GM21619 (cell line): ENCODE measurements at regions not wholly inside any gene's neighbourhood (a gene's known extent, or its start where the extent isn't known, plus 50 kb on each side); places are given as distances from the start of the nearest gene placed in this dataset.

ENCODE experiments used
- ATAC-seq: cut with Tn5 transposase; IDR thresholded peaks from one replicate; pipeline ENCODE4 v1.9.1; 2021; ENCODE audit not compliant: unreplicated experiment

- no peak for ATAC-seq
Measured at GRCh38 chr2:193966590-193966989, 1690.4 kb upstream of the SLC39A10 start.

GRCh38 chr2:193965263-193965662 lies 1691.8 kb upstream of the SLC39A10 start:
- no peak for ATAC-seq

GRCh38 chr2:193963472-193964119 lies 1693.4 kb upstream of the SLC39A10 start:
- ATAC-seq, result peak; percentile 56

- ATAC-seq, result no peak
Measured at GRCh38 chr2:193946806-193947205, 1710.2 kb upstream of the SLC39A10 start.

GRCh38 chr2:193943406-193943960 lies 1713.5 kb upstream of the SLC39A10 start:
- ATAC-seq, result no peak

- no peak for ATAC-seq
Measured at GRCh38 chr2:193935114-193935513, 1721.9 kb upstream of the SLC39A10 start.

- no peak for ATAC-seq
Measured at GRCh38 chr2:193929131-193929530, 1727.9 kb upstream of the SLC39A10 start.

- no peak for ATAC-seq
Measured at GRCh38 chr2:193907561-193907960, 1712.8 kb upstream of the TMEFF2 start.

- no peak for ATAC-seq
Measured at GRCh38 chr2:193900292-193900691, 1705.6 kb upstream of the TMEFF2 start.

GRCh38 chr2:193895226-193895625 lies 1700.5 kb upstream of the TMEFF2 start:
- no peak for ATAC-seq

GRCh38 chr2:193894081-193894480 lies 1699.3 kb upstream of the TMEFF2 start:
- no peak for ATAC-seq

GRCh38 chr2:193891023-193891422 lies 1696.3 kb upstream of the TMEFF2 start:
- ATAC-seq, result no peak

GRCh38 chr2:193885419-193885818 lies 1690.7 kb upstream of the TMEFF2 start:
- ATAC-seq, result no peak

- no peak for ATAC-seq
Measured at GRCh38 chr2:193883820-193884219, 1689.1 kb upstream of the TMEFF2 start.

- ATAC-seq, result no peak
Measured at GRCh38 chr2:193876980-193877379, 1682.2 kb upstream of the TMEFF2 start.

GRCh38 chr2:193869564-193869963 lies 1674.8 kb upstream of the TMEFF2 start:
- ATAC-seq, result no peak

- ATAC-seq, result no peak
Measured at GRCh38 chr2:193868833-193869232, 1674.1 kb upstream of the TMEFF2 start.

- no peak for ATAC-seq
Measured at GRCh38 chr2:193868132-193868531, 1673.4 kb upstream of the TMEFF2 start.

- ATAC-seq, result no peak
Measured at GRCh38 chr2:193867454-193867853, 1672.7 kb upstream of the TMEFF2 start.

- ATAC-seq, result no peak
Measured at GRCh38 chr2:193861557-193861956, 1666.8 kb upstream of the TMEFF2 start.

- ATAC-seq, result no peak
Measured at GRCh38 chr2:193847991-193848390, 1653.3 kb upstream of the TMEFF2 start.

GRCh38 chr2:193847130-193847529 lies 1652.4 kb upstream of the TMEFF2 start:
- no peak for ATAC-seq

GRCh38 chr2:193845604-193846003 lies 1650.9 kb upstream of the TMEFF2 start:
- ATAC-seq, result no peak
